Body of pancreas (tissue), 4 donors: ENCODE measurements at regions not wholly inside any gene's neighbourhood (a gene's known extent, or its start where the extent isn't known, plus 50 kb on each side); places are given as distances from the start of the nearest gene placed in this dataset.

Source experiments
- CTCF ChIP-seq, 7 experiments: fragments of 450-650 bp in 4 of 7; fragments of 200-600 bp in 3 of 7; sonication (generic) in 3 of 7; IDR thresholded peaks; one replicate each; pipeline ENCODE4 v1.5.1; 2016 to 2019; ENCODE audit warnings: antibody characterized with exemption in 7 of 7
- POLR2A ChIP-seq, 3 donors: fragments of 450-650 bp; IDR thresholded peaks; one replicate each; pipeline ENCODE4 v1.6.1; 2016; ENCODE audit warnings: antibody characterized with exemption in 3 of 3, mild to moderate bottlenecking in 2 of 3

- TF ChIP-seq CTCF (IDR thresholded peaks at IDR 0.05) (no peak), POLR2A (IDR thresholded peaks at IDR 0.05) (no peak)
Measured at GRCh38 chr15:84111575-84111974, 124.0 kb upstream of the GOLGA6L4 start.
